ENCODE measurements at regions not wholly inside any gene's neighbourhood (a gene's known extent, or its start where the extent isn't known, plus 50 kb on each side); places are given as distances from the start of the nearest gene placed in this dataset.
"Not testable (repeated sequence)": the region's sequence is repeated elsewhere in the genome, so short reads cannot be mapped to it uniquely, and the experiment has no call there.

DNA sequence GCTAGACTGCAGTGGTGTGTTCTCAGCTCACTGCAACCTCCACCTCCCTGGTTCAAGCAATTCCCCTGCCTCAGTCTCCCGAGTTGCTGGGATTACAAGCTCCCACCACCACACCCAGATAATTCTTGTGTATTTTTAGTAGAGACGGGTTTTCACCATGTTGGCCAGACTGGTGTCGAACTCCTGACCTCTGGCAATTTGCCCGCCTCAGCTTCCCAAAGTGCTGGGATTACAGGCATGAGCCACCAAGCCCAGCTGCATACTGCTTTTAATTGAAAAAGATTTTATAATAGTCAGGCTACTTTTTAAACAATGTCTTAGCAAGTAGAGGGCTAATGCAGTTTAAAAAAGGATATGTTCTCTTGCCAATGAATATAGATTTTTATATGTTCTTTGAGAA, 668.9 kb downstream of the SLC6A15 start:
- no peak for DNase-seq (ENCODE audit: low spot score)

DNA sequence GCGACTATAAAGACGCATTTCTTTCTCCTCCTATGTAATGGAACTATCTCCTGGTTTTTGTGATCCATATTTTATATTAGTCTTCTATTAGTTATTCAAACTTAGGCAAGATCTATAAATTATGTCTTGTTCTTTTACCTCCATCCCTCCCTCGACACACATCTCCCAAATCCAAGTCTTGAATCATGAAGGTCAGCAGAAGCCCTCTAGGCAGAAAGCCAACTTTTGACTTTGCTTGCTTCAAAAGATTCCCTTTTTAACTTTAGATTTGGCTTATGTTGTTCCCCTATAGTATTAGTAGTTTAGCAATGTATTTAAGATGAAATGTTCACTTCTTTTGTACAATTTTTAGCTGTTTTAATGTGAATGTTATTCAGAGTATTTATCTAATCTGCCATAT, 689.8 kb downstream of the SLC6A15 start:
- DNase-seq (ENCODE audit: low spot score) = no peak

DNA sequence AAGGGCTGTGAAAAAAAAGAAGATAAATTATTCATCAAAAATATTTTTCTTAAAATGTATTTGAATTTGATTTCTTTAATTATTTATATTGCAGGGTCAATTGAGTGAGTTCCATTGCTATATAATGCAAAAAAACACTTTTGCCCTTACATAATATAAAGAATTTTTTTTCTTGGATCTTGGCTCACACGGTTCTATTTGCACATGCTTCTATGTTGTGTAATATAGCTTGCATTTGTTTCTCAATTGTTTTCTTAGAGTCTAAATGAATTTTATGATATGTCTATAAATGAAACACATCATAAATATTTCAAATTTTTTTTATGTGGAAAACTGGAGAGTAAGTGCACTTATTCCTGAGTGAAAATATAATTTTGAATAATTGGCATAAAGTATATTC, 694.2 kb downstream of the SLC6A15 start:
- DNase-seq (ENCODE audit: low spot score) = no peak

DNA sequence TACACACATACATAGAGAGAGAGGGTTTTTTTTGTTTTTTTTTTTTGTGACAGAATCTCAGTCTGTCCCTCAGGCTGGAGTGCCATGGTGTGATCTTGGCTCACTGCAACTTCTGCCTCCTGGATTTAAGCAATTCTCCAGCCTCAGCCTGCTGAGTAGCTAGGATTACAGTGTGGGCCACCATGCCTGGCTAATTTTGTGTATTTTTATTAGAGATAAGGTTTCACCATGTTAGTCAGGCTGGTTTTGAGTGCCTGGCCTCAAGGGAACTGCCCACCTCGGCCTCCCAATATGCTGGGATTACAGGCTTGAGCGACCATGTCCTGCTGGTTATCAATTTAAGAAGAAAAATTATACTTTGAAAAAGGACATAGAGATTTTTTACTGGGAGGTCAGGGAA, 710.6 kb downstream of the SLC6A15 start:
- no peak for DNase-seq (ENCODE audit: low spot score)

DNA sequence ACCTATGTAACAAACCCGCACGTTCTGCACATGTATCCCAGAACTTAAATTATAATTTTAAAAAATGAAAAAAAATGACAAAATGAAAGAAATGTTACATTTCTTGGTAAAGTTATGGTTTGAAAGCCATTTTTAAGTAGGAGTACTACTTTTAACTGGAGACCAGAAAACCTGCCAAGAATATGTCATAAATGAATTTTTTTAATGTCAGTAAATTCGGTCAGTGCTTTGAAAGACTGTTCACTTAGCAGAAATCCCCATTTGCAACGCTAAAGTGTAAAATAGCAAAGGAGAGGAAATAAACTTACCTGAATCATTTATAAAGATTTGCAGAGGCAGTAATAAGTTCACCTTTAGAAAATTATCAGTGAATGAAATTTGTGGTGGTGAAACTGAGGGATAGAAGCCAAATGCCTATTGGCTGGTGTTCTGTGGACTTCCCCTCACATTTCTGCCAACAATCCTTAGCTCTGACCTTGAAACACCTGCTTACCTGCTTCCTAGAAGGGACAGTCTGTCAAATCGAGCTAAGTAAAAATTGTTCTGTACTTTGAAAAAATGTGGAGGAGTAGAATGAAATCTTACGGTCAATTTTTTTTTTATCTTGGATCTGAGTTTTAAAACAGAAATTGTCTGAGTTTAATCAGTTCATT, 714.2 kb downstream of the SLC6A15 start:
- no peak for DNase-seq (ENCODE audit: low spot score)

DNA sequence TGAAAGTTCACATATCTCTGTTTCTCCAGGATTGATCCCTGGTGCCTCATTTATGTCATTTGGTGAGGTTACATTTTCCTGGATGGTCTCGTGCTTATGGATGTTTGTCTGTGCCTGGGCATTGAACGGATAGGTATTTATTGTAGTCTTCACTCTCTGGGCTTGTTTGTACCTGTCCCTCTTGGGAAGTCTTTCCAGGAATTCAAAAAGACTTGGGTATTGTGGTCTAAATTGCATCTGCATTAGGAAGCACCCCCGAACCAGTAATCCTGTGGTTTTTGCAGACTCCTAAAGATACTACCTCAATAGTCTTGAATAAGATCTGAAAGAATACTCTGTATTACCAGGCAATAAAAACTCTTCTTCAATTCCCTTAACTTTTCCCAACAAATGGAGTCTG, 720.8 kb downstream of the SLC6A15 start:
- DNase-seq (ENCODE audit: low spot score) = no peak

DNA sequence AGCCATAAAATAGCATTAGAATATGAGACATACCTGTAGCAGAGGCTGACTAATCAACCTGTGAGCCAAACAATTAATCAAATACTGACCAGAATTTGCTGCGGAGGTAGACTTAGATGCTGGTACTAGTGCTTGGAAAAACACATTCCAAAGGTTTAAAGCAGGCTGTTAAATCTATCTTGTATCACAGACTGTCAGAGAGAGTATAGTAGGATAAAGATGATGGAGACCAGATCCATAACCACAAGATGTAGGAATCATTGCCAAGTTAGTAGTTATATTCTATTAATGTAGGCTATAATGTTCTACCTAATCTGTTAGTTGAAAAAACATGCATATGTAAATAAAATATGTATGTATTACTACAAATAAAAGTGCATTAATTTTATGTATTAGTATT, 726.2 kb downstream of the SLC6A15 start:
- no peak for DNase-seq (ENCODE audit: low spot score)

DNA sequence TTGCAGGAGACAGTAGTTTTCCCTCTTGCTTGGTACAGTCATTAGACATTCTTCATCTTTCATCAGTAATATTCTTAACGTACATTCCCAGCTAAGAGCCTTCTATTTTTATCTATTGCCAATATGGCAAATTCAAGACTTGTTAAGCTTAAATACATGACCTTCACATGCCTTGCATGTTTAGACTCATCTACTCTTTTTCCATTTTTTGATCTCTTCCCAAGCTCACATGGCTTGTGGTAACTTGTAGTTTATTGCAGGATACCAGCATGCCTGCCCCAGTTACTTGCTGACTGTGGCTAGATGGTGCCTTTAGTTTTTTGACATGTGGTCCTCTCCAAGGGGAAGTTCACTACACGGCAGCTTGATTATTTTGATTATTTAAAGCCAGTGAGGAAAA, 729.0 kb downstream of the SLC6A15 start:
- no peak for DNase-seq (ENCODE audit: low spot score)

DNA sequence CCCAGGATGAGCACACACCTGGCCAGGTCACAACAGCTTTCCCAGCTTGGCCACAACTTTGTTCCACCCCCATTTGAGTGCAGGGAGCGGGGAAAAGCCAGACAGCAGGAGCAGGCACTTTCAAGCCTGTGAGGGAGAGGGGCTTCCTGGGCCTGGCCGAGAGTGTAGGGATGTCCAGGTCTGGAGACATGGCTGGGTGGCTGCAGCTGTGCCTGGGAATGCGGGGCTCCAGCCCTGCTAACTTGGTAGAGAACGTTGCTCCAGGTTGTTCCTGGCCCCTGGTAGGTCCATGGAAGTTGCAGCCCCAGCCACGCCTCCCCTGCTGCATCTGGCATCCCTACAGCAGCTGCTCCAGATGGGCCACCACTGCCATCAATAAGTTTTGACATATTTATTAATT, 738.5 kb downstream of the SLC6A15 start:
- no peak for DNase-seq (ENCODE audit: low spot score)

DNA sequence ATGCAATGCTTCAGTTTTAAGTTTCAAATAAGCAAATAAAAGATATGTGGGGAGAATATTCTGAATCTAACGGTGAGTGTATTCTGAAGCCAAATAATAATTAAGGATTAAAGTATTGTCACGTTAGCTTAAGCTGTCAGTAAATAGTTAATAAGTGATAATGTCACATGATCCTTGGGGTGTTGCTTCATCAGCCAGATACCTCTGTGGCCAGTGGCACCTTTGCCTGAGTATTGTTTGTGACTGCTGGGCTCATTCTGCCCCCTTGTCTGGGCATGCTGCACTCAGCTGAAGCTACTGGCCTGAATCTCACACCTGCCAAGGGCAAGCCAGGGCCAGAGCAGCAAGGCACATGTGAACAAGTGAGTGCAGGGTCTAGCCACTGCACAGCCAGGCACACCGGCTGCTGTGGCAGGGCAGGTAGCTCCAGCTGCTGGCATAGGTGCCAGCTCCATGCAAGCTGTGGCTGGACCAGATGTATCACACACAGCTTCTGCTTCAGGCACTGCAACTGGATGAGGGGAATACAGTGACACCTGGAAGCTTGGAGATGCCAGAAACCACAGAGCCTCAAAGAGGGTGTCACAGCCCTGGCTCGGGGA, 739.7 kb downstream of the SLC6A15 start:
- DNase-seq (ENCODE audit: low spot score) = no peak

DNA sequence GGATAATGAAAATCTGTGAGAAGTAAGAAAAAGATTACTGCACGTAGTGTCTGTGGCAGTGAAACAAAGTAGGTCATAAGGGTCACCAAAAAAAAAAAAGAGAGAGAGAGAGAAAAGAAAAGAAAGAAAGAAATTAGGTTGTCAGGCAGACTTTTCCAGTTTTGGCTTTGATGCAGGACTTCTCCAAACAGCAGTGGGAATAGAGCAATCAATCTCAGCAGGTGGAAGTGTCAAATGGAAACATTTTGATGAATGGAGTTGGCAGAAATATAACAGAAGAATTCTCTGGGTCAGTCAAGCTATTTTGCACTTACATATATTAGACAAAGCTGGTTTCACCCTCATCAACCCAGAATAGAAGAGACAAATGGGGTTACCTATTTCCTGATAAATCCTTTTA, 745.8 kb downstream of the SLC6A15 start:
- no peak for DNase-seq (ENCODE audit: low spot score)

DNA sequence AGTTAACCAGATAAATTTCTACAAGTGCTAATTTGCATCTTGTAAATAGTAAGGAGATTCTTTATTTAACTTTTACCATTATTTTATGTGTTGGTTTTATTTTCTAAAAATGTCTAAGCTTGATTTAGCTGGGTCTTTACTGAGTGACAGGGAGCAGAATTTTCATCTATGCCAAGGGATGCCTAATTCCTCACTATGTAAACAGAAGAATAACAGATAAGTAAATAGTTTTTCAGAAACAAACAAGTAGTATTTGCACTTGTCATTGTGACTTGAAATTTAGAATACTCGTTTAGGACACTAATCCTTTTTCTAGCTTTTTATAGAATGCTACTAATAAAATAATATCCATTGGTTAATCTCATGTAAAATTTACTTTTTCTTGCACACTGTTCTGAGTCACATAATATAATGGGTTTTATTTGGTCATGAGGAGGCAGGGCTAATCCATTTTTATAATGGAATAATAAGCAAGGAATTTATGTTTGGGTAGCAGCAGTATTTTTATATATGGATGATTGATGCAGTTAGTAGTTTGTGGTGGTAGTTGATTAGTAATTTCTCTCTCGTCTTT, 746.5 kb downstream of the SLC6A15 start:
- DNase-seq (ENCODE audit: low spot score) = no peak

DNA sequence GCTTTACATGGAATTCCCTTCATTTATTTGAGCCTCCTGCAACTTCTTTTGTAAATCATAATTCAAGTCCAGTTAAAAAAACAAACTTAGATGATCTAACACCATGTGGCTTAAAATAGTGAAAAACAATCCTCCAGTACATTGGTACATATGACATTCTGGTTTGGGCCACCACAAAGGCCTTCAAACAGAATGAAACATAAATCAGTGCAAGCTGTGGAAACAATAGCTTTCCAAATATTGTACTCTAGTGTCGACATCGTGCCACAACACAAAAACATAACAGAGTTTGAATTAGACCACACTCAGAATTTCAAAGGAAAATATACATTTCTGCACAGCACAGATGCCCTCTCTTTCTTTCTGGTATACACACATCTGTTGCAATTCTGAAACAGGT, 751.3 kb downstream of the SLC6A15 start:
- DNase-seq (ENCODE audit: low spot score) = no peak

DNA sequence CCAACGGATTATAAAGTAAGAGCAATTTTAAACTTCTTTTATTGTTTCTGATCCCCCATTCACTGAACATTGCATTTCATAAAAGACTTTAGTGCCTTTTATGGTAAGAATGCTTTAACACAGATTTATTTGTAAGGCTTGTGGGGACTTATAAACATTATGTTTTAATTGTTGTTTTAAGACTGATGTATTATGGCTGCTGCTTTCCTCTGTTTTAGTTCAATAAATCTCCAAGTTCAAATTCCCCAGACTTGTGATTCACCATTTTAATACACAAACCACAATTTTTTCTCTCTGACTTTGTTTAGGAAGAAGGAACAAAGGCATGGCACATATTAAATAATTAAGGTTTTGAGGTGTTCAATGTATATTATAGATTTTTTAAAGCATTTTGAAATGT, 753.3 kb downstream of the SLC6A15 start:
- DNase-seq (ENCODE audit: low spot score) = no peak

DNA sequence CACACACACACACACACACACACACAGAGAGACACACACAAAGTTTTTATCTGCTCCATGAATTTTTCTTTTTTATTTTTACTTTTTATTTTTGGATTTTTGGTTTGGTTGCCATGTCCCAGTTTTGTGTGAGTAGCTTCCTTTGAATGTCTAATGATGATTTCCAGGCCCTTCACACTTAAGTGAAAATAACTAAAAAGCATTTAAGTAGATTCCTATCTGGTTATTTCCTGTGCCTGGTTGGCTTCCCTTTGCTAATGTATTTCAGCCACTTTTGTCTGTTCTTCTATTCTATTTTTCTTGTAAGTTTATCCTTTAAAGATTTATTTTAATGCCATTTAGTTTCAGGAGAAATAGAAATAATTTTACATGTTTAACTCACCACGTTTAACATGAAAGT, 755.4 kb downstream of the SLC6A15 start:
- no peak for DNase-seq (ENCODE audit: low spot score)

DNA sequence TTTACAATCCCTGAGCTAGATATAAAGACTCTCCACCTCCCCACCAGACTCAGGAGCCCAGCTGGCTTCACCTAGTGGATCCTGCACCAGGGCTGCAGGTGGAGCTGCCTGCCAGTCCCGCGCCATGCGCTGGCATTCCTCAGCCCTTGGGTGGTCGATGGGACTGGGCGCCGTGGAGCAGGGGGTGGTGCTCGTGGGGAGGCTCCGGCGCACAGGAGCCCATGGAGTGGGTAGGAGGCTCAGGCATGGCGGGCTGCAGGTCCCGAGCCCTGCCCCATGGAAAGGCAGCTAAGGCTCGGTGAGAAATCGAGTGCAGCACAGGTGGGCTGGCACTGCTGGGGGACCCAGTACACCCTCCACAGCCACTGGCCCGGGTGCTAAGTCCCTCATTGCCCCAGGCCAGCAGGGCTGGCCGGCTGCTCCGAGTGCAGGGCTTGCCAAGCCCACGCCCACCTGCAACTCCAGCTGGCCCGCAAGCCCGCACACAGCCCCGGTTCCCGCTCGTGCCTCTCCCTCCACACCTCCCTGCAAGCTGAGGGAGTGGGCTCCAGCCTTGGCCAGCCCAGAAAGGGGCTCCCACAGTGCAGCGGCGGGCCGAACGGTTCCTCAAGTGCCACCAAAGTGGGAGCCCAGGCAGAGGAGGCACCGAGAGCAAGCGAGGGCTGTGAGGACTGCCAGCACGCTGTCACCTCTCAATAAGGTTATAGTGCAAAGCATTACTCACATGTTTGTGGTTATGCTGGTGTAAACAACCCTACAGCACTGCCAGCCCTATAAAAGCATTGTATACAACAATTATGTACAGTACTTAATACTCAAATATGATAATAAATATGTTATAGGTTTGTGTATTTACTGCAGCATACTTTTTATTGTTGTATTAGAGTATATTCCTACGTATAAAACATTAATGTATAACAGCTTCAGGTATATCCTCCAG, 757.3 kb downstream of the SLC6A15 start:
- not testable (repeated sequence) for DNase-seq (ENCODE audit: low spot score)

DNA sequence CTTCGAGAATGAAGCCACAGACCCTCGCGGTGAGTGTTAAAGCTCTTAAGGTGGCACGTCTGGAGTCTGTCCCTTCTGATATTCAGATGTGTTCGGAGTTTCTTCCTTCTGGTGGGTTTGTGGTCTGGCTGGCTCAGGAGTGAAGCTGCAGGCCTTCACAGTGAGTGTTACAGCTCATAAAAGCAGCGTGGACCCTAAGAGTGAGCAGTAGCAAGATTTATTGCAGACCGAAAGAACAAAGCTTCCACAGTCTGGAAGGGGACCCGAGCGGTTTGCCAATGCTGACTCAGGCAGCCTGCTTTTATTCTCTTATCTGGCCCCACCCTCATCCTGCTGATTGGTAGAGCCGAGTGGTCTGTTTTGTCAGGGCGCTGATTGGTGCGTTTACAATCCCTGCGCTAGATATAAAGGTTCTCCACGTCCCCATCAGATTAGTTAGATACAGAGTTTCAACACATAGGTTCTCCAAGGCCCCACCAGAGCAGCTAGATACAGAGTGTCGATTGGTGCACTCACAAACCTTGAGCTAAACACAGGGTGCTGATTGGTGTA, 758.1 kb downstream of the SLC6A15 start:
- DNase-seq (ENCODE audit: low spot score) = not testable (repeated sequence)

DNA sequence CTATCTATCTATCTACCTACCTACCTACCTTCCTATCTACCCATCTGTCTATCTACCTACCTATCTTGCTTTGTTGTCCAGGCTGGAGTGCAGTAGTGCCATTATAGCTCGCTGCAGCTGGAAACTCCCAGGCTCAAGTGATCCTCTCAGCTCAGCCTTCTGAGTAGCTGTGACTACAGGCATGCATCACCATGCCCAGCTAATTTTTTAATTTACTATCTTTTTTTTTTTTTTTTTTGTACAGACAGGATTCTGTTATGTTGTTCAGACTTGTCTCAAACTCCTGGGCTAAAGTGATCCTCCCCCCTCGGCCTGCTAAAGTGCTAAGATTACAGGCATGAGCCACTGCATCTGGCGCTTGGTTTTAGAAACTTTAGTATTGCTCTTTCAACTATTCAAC, 762.4 kb downstream of the SLC6A15 start:
- DNase-seq (ENCODE audit: low spot score) = no peak

DNA sequence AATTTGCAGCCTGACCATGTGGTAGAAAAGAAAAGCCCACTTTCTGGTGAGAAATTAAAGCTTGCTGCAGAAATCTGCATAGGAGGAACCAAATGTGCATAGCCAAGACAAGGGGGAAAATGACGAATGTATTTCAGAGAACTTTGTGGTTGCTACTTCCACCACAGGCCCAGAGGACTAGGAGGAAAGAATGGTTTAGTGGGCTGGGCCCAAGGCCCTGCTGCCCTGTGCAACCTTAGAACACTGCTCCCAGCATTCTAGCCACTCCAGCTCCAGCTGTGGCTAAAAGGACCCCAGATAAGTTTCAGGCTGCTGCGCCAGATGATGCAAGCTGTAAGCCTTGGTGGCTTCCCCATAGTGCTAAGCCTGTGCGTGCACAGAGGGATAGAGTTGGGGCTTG, 764.3 kb downstream of the SLC6A15 start:
- no peak for DNase-seq (ENCODE audit: low spot score)

DNA sequence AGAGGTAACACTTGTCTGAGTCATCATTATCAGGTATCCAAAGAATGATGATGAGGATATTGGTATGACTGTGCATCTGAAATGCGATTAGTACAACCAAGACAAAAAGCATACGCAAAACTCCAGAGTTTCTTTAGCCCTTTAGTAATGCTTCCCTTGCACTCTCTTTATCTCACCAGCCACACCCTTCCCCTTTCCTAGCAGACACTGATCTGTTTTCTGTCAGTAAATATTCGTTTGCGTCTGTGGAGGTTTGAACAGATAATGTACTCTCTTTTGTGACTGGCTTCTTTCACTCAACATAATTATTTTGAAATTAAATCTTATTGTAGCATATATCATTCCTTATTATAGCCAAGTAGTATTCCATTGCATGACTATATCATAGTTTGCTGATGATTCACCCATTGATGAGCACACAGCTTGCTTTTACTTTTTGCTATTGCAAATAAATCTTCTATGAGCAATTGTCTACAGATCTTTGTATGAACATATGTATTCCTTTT, 775.7 kb downstream of the SLC6A15 start:
- no peak for DNase-seq (ENCODE audit: low spot score)

DNA sequence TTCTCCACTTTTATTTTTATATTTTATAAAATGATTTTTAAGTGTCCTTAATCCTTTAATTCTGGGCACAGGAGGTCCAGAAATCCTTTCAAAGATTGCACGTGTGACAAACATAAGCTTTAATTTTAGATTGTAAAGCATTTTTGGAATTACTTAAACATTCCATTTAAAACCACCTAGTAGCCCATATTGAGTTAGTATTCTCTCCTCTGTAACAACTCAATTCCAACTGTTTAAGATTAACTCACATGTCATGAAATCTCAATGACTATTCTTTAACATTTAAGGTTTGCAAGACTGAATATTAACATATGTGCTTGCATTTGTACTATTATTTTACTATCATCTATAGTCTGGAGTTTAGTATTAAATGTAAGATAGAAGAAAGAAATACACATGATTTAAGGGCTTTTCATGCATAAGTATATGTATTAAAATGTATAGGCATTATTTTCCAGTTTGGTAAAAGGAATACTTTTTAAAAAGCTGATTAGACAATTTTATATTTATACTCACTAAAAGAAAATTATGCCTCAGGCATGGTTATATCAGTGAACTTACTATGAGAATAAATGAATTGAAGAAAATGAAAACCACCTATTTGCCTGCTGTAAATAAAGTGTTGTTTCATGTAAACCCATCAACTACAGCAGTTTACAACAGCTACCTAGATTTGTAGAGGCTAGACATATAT, 776.9 kb downstream of the SLC6A15 start:
- no peak for DNase-seq (ENCODE audit: low spot score)

Data from activated CD4-positive, alpha-beta T cell treated with anti-CD3 and anti-CD28 coated beads, Interleukin-2, Interleukin-4, amounts not matched to agents 100 ng/mL and 50 ng/mL, durations not matched to agents 16 hours and 8 hours (primary cell).